AG04449 (cell line): ENCODE measurements at regions not wholly inside any gene's neighbourhood (a gene's known extent, or its start where the extent isn't known, plus 50 kb on each side); places are given as distances from the start of the nearest gene placed in this dataset.

Experiments used
- CTCF ChIA-PET: fragments of 350-600 bp; formaldehyde crosslinking; extraction: SDS; loops from one replicate; lab custom pipeline; 2021; ENCODE audit warnings: antibody characterized with exemption; lab: Yijun Ruan, JAX
- POLR2A ChIA-PET: fragments of 400-600, 350-600 bp; formaldehyde crosslinking; extraction: SDS; loops from one replicate; lab custom pipeline; 2020; ENCODE audit warnings: antibody characterized with exemption, inconsistent platforms; lab: Yijun Ruan, JAX
- DNase-seq: peaks from one replicate; pipeline ENCODE4 v3.0.0-alpha.2; 2010; ENCODE audit warnings: low read depth, low spot score
- H3K4me3 ChIP-seq: 2 replicates; pipeline ENCODE4 v1.5.1; 2011; ENCODE audit warnings: low read depth, mild to moderate bottlenecking, control low read depth, low read length
- CTCF ChIP-seq: IDR thresholded peaks from one replicate; pipeline ENCODE4 v1.5.1; 2011; ENCODE audit warnings: mild to moderate bottlenecking, moderate library complexity, low read length, control low read depth, inconsistent platforms; ENCODE audit not compliant: insufficient read depth; ENCODE audit errors: missing control alignments

GRCh38 chr1:5526385-5526750 is 465.9 kb downstream of the NPHP4 start:
- POLR2A ChIA-PET = no interaction called here
- TF ChIP-seq CTCF = no peak
- CTCF ChIA-PET = no interaction called here
- no peak overlapping the region for H3K4me3 ChIP-seq
- no peak for DNase-seq

DNA sequence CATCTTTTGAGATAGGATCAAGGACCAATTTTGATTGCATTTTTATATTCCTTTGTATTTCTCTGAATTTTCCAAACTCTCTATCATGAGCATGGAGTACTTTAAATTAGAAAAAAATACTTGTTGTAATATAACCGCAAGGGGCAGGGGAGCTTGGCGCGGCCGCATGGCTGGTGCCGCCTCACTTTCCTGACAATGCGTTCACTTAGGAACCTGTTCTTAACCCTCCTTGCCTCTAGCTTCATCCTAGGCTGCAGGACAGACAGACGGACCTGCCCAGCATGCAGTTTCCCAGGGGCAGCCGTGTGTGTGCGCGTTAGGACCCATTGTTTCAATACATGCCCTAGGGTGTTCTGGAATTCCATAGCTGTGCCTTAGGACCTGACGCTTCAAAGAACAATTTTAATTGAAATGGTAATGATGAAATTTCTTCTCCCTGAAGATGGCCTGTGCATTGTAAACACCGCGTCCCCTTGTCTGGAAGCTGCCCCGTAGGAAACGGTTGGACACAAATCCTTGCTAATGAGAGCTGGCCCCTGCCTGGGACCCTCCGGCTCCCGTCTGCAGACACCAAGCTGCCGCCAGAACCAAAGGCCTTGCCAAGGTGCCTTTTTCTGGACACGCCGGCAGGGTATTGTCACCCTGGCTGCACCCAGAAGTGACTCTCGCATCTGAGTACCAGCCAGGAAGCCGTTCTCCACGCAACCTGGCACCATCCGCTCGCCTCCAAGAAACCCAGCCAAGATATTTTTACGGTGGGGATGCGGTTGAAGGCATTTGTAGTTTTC is 466.4 kb downstream of the NPHP4 start:
- POLR2A ChIA-PET = no interaction called here
- CTCF ChIA-PET = no interaction called here
- no peak for TF ChIP-seq CTCF
- no peak overlapping the region for H3K4me3 ChIP-seq
- no peak for DNase-seq

DNA sequence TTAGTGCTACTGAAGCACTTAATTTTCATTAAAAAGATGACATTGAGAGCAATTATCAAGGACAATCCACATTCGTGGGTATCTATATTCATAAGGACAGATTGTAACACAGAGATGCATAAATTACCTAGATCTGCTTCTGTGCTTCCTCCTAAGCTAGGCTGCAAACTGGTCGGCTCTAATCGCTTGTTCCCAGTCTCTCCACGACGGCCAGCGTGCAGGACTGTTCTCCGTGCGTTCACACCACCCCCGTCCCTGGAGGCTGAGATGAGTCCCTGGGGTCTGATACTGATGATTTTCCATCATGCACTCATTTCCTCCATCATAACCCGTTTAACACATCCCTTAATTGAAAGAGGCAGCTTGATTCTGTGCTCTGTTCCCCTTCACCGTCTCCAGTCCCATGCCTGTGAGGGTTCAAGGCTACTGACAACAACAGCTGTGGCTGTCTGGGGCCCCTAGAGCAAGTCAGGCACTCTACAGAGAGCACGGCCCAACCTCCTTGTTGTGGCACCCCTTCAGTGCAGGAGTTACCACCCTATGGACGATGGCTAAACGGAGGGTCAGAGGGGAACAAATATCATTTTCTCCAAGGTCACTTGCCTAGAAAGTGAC is 469.6 kb downstream of the NPHP4 start:
- H3K4me3 ChIP-seq = no peak overlapping the region
- CTCF ChIA-PET = interaction anchor here (1.7 kb wide), 1 partner anchor 12 kb away, joined by 7 read pairs; no protein-coding TSS in a partner anchor
- POLR2A ChIA-PET = no interaction called here
- TF ChIP-seq CTCF = no peak
- no peak for DNase-seq

DNA sequence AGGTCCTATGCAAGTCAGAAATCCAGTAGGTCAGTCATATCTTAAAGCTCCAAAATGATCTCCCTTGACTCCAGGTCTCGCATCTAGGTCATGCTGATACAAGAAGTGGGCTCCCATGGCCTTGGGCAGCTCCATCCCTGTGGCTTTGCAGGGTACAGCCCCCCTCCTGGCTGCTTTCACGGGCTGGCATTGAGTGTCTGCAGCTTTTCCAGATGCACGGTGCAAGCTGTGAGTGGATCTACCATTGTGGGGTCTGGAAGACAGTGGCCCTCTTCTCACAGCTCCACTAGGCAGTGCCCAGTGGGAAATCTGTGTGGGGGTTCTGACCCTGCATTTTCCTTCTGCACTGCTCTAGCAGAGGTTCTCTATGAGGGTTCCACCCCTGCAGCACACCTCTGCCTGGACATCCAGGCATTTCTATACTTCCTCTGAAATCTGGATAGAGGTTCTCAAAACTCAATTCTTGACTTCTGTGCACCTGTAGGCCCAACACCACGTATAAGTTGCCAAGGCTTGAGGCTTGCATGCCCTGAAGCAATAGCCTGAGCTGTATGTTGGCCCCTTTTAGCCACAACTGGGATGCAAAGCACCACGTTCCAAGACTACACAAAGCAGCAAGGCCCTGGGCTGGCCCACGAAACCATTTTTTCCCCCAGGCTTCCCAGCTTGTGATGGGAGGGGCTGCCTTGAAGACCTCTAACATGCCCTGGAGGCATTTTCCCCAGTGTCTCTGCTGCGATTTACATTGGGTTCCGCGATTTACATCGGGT is 472.7 kb downstream of the NPHP4 start:
- ChIA-PET POLR2A (no interaction called here), CTCF (no interaction called here)
- no peak overlapping the region for H3K4me3 ChIP-seq
- no peak for DNase-seq
- no peak for TF ChIP-seq CTCF

DNA sequence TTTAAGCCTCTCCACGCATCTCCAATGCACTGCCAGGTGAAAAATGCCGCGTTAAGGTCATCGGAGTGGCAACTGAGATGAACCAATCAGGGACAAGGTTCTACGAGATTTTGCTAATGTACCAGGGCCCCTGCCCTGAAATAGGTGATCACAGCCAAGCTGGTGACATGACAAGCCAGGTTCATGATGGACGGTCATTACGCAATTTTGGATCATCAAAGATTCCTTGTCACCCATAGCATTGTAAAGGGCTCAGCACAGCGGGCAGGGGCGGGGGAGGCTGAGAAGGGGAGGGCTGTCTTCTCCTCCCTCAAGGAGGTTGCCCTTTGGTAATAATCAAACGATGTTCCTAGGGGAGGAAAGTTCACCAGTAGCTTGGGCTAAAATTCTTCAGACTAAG is 475.5 kb downstream of the NPHP4 start:
- no peak for DNase-seq
- CTCF ChIA-PET = interaction anchor here (1.6 kb wide), 1 partner anchor 458 kb away, joined by 5 read pairs; no protein-coding TSS in a partner anchor
- H3K4me3 ChIP-seq = no peak overlapping the region
- TF ChIP-seq CTCF = no peak
- POLR2A ChIA-PET = no interaction called here

GRCh38 chr1:5515501-5515900 is 476.7 kb downstream of the NPHP4 start:
- CTCF ChIA-PET = interaction anchor here (1.4 to 1.7 kb wide), 3 partner anchors 15 to 460 kb away, joined by 5 to 8 read pairs (median 5); no protein-coding TSS in a partner anchor
- POLR2A ChIA-PET = no interaction called here
- no peak for DNase-seq
- H3K4me3 ChIP-seq = no peak overlapping the region
- no peak for TF ChIP-seq CTCF
